ENCODE measurements at regions not wholly inside any gene's neighbourhood (a gene's known extent, or its start where the extent isn't known, plus 50 kb on each side); places are given as distances from the start of the nearest gene placed in this dataset.
"Not testable (repeated sequence)": the region's sequence is repeated elsewhere in the genome, so short reads cannot be mapped to it uniquely, and the experiment has no call there.

GRCh38 chr3:197459571-197459970 lies 96.2 kb downstream of the BDH1 start:
- DNase-seq: not testable (repeated sequence)

- DNase-seq: no peak
Observed at GRCh38 chr3:197458906-197459470, 96.8 kb downstream of the BDH1 start.

GRCh38 chr3:197458179-197458707 lies 97.5 kb downstream of the BDH1 start:
- no peak for DNase-seq

GRCh38 chr3:197456261-197457091 lies 99.3 kb downstream of the BDH1 start:
- peak; percentile 71 for DNase-seq

DNA sequence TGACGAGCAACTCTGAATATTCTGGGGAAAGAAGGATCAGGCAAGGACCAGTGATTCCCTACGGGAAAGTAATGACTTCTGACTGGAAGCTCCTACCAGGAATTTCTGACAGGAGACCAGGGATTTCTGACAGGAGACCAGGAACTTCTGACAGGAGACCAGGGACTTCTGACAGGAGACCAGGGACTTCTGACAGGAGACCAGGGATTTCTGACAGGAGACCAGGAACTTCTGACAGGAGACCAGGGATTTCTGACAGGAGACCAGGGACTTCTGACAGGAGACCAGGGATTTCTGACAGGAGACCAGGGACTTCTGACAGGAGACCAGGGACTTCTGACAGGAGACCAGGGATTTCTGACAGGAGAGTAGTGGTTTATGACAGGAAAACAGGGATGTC lies 100.9 kb downstream of the BDH1 start:
- DNase-seq: not testable (repeated sequence)

DNA sequence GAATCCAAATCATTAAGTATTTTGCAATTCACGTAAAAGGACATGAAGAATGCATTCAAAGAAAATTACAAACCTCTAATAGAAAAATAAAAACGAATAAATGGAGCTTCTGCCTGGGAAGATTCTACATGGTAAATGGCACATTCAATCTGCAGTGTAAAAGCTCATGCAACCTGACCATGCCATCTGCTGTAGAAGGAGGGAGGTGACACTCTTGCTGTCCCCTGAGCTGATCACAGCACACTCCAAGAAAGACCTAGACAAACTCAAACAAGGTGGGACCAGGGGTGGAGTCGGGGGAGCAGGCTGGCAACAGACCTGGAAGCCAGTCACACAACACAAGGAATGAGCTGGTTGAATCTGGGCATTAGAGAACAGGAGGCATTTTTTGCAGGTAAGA lies 101.8 kb downstream of the BDH1 start:
- DNase-seq: no peak

GRCh38 chr3:197450810-197451209 lies 105.0 kb downstream of the BDH1 start:
- no peak for DNase-seq

DNA sequence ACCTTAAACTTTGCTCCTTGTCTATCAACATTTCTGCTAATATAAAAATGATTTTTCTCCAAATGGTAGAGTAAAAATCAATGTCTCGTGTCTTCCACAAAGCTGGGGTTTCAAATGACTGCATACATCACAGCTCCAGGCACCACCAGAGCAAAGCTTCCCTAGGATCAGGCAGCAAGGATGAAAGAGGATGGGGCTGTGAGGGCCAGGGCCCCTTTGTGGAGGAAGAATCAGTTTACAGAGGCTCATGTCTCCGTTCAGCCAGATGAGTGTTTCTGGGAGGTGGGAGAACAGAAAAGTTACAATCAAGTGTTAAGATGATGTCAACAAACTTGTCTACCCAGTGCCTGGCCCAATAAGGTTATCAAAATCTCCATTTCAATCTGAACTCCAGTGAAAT lies 105.5 kb downstream of the BDH1 start:
- DNase-seq: no peak

DNA sequence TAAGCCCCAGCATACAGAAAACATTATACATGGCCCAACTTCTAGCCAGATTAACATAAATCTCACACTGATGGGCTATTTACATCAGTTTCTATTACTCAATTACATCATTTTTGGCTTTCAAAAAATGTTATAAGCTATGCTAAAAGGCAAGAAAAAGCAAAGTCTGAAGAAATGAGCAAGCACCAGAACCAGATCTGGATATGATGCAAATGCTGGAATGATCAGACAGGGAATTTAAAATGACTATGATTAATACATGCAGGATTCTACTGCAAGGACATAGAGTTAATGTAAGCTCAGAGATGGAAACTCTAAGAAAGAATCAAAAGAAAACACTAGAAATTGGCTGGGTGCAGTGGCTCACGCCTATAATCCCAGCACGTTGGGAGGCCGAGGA lies 106.6 kb downstream of the BDH1 start:
- DNase-seq: not testable (repeated sequence)

- not testable (repeated sequence) for DNase-seq
Observed at GRCh38 chr3:197447781-197448180, 108.0 kb downstream of the BDH1 start.

DNA sequence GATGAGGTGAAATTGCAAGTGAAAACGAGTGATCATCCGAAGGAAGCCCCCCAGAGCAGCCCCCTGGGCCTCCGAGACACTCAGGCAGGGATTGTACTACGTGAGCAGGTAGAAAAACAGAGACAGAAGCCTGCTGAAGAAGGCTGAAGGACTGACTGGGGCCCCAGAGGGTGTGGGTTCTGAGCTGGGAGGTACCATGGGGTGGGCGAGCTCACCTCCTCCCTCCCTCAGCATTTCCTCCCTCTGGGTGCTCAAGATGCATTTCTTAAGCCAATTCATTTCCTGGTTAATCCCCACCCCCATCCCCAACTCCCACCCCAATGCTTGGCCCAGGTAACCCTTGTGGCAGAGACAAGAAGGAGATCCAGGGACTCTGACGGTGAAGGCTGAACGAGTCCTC lies 108.7 kb downstream of the BDH1 start:
- no peak for DNase-seq

GRCh38 chr3:197446700-197447056 lies 109.1 kb downstream of the BDH1 start:
- no peak for DNase-seq

DNA sequence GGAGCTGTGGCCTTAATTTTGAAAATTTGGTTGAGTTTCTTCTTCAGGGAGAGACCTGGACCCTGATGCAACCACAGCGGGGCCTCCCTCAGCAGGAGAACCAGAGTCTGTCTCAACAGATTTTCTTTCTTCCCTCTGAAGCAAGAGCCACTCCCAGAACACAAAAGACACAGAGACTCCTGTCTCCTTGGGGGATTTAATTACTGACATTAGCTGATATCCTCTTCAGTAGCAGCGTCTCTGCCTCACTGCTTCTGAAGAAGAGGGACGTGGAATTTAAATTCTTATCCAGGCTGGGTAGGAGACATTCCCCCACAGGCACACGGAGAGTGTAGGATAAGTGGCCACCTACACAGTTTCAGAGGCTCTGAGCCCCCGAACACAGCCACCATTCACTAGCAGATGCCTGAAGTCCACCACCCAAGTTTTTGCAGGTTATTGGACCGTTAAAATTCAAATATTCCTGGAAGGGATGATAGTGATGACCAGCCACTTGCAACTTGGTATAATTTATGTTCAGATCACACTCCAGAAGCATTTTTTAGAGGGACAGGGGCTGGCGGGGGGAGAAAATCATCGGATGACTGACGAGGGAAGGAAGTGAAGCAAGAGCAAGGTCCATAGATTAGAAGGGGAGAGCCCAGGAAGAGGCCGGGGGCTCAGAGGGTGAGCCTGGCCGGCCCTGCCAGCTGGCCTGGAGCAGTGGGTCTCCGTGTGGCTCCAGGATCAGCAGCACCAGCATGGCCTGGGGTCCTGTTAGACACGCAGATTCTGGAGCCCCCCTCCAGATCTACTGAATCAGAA lies 109.7 kb downstream of the BDH1 start:
- DNase-seq: no peak

DNA sequence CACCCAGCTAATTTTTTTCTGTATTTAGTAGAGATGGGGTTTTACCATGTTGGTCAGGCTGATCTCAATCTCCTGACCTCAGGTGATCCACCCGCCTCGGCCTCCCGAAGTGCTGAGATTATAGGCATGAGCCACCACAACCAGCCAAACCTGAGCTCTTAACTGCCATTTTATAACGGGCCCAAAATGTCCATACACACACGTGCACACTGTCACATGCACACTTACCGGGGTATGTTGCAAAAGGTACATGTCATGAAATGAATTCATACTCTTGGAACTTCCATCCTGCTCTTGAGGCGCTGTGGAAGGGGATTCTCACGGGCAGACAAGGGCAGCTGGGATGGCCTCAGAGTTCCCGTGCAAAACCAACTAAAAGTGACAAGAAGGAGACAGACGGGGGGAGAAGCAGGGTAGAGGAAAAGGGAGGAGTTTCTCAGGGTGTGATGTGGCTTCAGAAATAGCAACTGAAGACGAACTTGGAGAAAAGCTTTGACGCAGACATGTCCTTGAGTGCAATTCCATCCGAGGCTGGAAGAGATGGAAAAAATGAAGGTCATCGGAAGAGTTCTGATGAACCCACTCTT lies 110.9 kb downstream of the BDH1 start:
- DNase-seq: no peak

DNA sequence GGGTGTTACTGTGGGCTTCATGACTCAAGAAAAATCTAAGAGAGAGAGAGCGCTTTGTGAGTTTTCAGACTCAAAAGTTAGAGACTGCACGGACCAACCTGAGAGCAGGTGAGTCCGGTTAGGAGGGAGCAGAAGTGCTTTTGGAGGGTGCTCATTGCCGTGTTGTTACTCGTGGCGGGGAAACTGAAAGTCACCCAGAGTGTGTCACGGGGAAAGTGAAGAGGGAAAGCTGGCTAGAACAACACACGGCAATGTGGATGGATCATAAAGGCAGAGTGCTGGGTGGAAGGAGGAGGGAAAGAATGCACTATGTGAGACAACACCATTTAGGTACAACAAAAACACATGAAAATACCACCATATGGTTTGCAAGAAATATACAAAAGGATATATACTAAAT lies 112.3 kb downstream of the BDH1 start:
- DNase-seq: no peak

GRCh38 chr3:197440717-197441303 lies 115.0 kb downstream of the BDH1 start:
- no peak for DNase-seq

DNA sequence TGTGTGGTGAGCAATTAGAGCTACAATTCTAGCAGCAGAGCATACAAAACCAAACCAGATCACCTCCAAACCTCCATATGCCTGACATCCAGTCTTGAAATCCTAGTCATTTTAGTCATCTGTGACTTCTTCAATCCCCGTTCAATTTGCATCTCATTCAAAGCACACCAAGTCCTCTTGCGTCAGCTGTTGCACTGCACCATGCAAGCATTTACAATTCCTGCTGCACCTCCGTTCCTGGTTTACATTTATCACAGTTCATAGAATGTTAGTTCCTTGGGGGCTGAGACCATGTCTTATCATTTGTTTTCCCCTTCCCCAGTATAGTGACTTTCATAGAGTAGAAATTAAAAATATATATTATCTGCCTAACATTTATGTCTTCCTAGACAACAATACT lies 116.9 kb downstream of the BDH1 start:
- DNase-seq: no peak

GRCh38 chr3:197435426-197435825 lies 120.3 kb downstream of the BDH1 start:
- no peak for DNase-seq

DNA sequence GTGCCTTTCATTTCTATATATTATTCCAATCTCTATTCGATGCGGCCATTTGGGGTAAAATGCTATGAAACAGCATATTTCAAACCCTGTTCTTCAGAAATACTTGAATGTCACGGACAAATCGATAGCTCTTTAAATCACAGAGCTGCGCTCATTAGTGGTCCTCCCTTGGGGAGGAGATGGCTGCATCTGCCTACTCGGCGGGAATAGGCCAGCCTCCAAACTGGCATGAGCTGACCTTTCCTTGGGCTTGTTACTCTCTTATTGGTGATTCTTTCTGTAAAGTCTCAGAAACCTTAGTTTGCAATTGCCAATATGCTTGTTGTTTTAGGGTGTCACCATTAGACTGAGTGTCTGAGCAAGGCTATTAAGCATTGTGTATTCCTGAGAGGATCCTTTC lies 120.9 kb downstream of the BDH1 start:
- DNase-seq: no peak

- DNase-seq: peak; percentile 45
Observed at GRCh38 chr3:197432384-197433127, 123.2 kb downstream of the BDH1 start.

GRCh38 chr3:197431346-197431910 lies 124.3 kb downstream of the BDH1 start:
- DNase-seq: no peak

Measured in hindlimb muscle (tissue), 1 donor.